Keratinocyte (primary cell): ENCODE measurements at regions not wholly inside any gene's neighbourhood (a gene's known extent, or its start where the extent isn't known, plus 50 kb on each side); places are given as distances from the start of the nearest gene placed in this dataset.

Experiments
- DNase-seq: peaks from one replicate; pipeline ENCODE4 v3.0.0-alpha.2; 2011; ENCODE audit warnings: low read depth, missing footprints, low spot score
- FAIRE-seq: peaks from 2 replicates; lab custom pipeline; 2011; peaks lifted over from hg19 to GRCh38; lab: Jason Lieb, UNC
- H2AFZ ChIP-seq: 2 replicates; pipeline ENCODE4 v1.6.0; 2012; ENCODE audit warnings: low read length, control low read depth, inconsistent platforms; ENCODE audit not compliant: control insufficient read depth
- H3K27ac ChIP-seq: 2 replicates; pipeline ENCODE4 v1.5.1; 2011; ENCODE audit warnings: low read length; ENCODE audit not compliant: control insufficient read depth, insufficient read depth
- H3K27me3 ChIP-seq: 3 replicates; pipeline ENCODE4 v1.6.0; 2011; ENCODE audit warnings: low read length; ENCODE audit not compliant: control insufficient read depth, insufficient read depth; ENCODE audit errors: extremely low read depth
- H3K36me3 ChIP-seq, 2 experiments: 2 replicates in 1 of 2; 3 replicates in 1 of 2; pipeline ENCODE4 v1.5.1; 2011; ENCODE audit warnings: low read length in 2 of 2, mild to moderate bottlenecking in 1 of 2; ENCODE audit not compliant: control insufficient read depth in 2 of 2, insufficient read depth in 2 of 2; ENCODE audit errors: extremely low read depth in 1 of 2
- H3K4me1 ChIP-seq: 3 replicates; pipeline ENCODE4 v1.5.1; 2011; ENCODE audit warnings: low read length; ENCODE audit not compliant: control insufficient read depth, insufficient read depth; ENCODE audit errors: extremely low read depth
- H3K4me2 ChIP-seq: 3 replicates; pipeline ENCODE4 v1.6.0; 2011; ENCODE audit warnings: low read depth, low read length; ENCODE audit not compliant: control insufficient read depth, insufficient read depth; ENCODE audit errors: extremely low read depth
- H3K4me3 ChIP-seq, 3 experiments: fragments of 200-600 bp in 1 of 3; sonication (generic) in 1 of 3; 2 replicates in 2 of 3; 3 replicates in 1 of 3; pipeline ENCODE4 v1.5.1; 2011 to 2016; ENCODE audit warnings: low read length in 3 of 3, mild to moderate bottlenecking in 3 of 3, control low read depth in 2 of 3, inconsistent platforms in 1 of 3, low read depth in 1 of 3, mixed read lengths in 1 of 3, mixed run types in 1 of 3, moderate library complexity in 1 of 3; ENCODE audit not compliant: control insufficient read depth in 2 of 3, insufficient read depth in 2 of 3; ENCODE audit errors: extremely low read depth in 1 of 3
- H3K79me2 ChIP-seq: 2 replicates; pipeline ENCODE4 v1.6.0; 2012; ENCODE audit warnings: low read length; ENCODE audit not compliant: control insufficient read depth, insufficient read depth
- H3K9ac ChIP-seq: 3 replicates; pipeline ENCODE4 v1.6.0; 2011; ENCODE audit warnings: low read length; ENCODE audit not compliant: control insufficient read depth, insufficient read depth; ENCODE audit errors: extremely low read depth
- H3K9me1 ChIP-seq: 3 replicates; pipeline ENCODE4 v1.6.0; 2011; ENCODE audit warnings: low read length; ENCODE audit not compliant: control insufficient read depth, insufficient read depth; ENCODE audit errors: extremely low read depth
- H3K9me3 ChIP-seq: 2 replicates; pipeline ENCODE4 v1.5.1; 2012; ENCODE audit warnings: low read depth, low read length; ENCODE audit not compliant: control insufficient read depth
- H4K20me1 ChIP-seq: 3 replicates; pipeline ENCODE4 v1.6.0; 2011; ENCODE audit warnings: low read length; ENCODE audit not compliant: control insufficient read depth, insufficient read depth; ENCODE audit errors: extremely low read depth
- EZH2 ChIP-seq: IDR thresholded peaks from one replicate; pipeline ENCODE4 v1.6.1; 2012; ENCODE audit warnings: inconsistent platforms, mild to moderate bottlenecking, low read length, moderate library complexity
- dilution Hi-C: fragments of 300-500 bp; cut with MboI; formaldehyde crosslinking; loops from one replicate; pipeline ENCODE4 v1.7.0; 2020; ENCODE audit warnings: low sequenced_read_pairs; ENCODE audit not compliant: extremely low pct_ligation_motif_present
- TF ChIP-seq, protein P1 (sequence below), 3 experiments: IDR thresholded peaks in 1 of 3; conservative IDR thresholded peaks in 1 of 3; optimal IDR thresholded peaks in 1 of 3; 2 replicates in 2 of 3; 3 replicates in 1 of 3; pipeline versions ENCODE3 to v1.5.1; 2011; ENCODE audit warnings: low read length in 3 of 3, mild to moderate bottlenecking in 3 of 3, moderate library complexity in 2 of 3, control low read depth in 1 of 3, inconsistent platforms in 1 of 3; ENCODE audit not compliant: insufficient read depth in 2 of 3; ENCODE audit errors: extremely low read depth in 1 of 3

DNA sequence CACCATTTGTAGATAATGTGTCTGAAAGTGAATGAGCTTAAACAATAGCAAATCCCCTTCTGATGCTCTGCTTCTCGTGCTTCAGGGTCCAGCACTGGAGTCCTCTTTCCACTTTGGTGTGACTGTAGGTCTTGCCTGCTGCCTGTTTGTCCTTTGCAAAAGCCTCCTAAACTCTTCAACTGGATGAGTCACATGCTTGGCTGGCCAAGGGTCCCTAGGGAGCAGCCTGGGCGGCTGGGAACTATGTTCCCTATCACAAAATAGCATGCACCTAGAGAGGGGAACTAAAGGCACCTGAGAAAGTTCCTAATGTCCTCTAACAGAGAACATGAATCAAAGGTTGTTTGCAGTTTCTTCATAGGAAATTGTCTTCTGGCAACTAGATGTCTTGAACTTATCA lies 607.2 kb upstream of the PLXNA2 start:
- Histone ChIP-seq H2AFZ (no peak overlapping the region), H3K4me2 (no peak overlapping the region), H3K4me1 (no peaks in the 10 kb centered on the region), H3K9me1 (no peaks in the 10 kb centered on the region), H3K4me3 (no peak overlapping the region), H3K9me3 (no peaks in the 10 kb centered on the region), H3K27ac (no peak overlapping the region), H3K36me3 (no peaks in the 10 kb centered on the region), H3K27me3 (peaks cover 3% of the 10 kb centered on the region), H3K79me2 (no peaks in the 10 kb centered on the region), H3K9ac (no peak overlapping the region), H4K20me1 (no peaks in the 10 kb centered on the region)
- TF ChIP-seq, protein P1, sequence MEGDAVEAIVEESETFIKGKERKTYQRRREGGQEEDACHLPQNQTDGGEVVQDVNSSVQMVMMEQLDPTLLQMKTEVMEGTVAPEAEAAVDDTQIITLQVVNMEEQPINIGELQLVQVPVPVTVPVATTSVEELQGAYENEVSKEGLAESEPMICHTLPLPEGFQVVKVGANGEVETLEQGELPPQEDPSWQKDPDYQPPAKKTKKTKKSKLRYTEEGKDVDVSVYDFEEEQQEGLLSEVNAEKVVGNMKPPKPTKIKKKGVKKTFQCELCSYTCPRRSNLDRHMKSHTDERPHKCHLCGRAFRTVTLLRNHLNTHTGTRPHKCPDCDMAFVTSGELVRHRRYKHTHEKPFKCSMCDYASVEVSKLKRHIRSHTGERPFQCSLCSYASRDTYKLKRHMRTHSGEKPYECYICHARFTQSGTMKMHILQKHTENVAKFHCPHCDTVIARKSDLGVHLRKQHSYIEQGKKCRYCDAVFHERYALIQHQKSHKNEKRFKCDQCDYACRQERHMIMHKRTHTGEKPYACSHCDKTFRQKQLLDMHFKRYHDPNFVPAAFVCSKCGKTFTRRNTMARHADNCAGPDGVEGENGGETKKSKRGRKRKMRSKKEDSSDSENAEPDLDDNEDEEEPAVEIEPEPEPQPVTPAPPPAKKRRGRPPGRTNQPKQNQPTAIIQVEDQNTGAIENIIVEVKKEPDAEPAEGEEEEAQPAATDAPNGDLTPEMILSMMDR (optimal IDR thresholded peaks at IDR 0.05 in 1 of 3, IDR thresholded peaks at IDR 0.05 in 1 of 3, conservative IDR thresholded peaks at IDR 0.05 in 1 of 3; ENCODE audit: extremely low read depth in 1 of 3, insufficient read depth in 2 of 3, low read length in 3 of 3): no peak
- no peak for TF ChIP-seq EZH2
- DNase-seq (no peak), FAIRE-seq (no peak)
- dilution Hi-C loops: no loop called here

DNA sequence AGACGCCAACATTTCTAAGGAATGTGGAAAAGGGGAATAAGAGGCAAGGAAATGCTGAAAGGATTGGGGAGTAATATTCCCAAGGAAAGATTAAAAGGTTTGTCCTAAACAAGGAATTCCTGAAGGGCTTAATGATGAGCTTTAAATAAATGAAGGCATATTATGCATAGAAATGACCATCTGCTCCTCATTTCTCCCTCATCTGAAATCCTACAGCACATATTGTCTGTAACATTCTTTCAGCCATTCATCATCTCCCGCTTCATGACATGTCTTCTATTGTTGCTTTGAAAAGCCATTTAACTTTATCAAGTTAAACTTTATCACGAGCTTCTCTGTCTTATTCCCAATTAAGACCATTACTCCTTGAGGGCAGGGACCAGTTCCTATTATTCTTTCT lies 608.7 kb upstream of the PLXNA2 start:
- H4K20me1 ChIP-seq: no peaks in the 10 kb centered on the region
- no peak overlapping the region for H2AFZ ChIP-seq
- no peaks in the 10 kb centered on the region for H3K36me3 ChIP-seq
- H3K79me2 ChIP-seq: no peaks in the 10 kb centered on the region
- no peak for FAIRE-seq
- dilution Hi-C loops: no loop called here
- no peaks in the 10 kb centered on the region for H3K9me1 ChIP-seq
- peaks cover 3% of the 10 kb centered on the region for H3K27me3 ChIP-seq
- no peaks in the 10 kb centered on the region for H3K9me3 ChIP-seq
- H3K4me1 ChIP-seq: peaks cover 4% of the 10 kb centered on the region
- TF ChIP-seq, protein P1 (optimal IDR thresholded peaks at IDR 0.05 in 1 of 3, IDR thresholded peaks at IDR 0.05 in 1 of 3, conservative IDR thresholded peaks at IDR 0.05 in 1 of 3; ENCODE audit: extremely low read depth in 1 of 3, insufficient read depth in 2 of 3, low read length in 3 of 3): no peak
- TF ChIP-seq EZH2: no peak
- no peak overlapping the region for H3K4me2 ChIP-seq
- DNase-seq: no peak
- no peak overlapping the region for H3K27ac ChIP-seq
- H3K4me3 ChIP-seq: no peak overlapping the region
- no peak overlapping the region for H3K9ac ChIP-seq
